GM23248 (cell line): ENCODE measurements at regions not wholly inside any gene's neighbourhood (a gene's known extent, or its start where the extent isn't known, plus 50 kb on each side); places are given as distances from the start of the nearest gene placed in this dataset.

Experiments used
- EZH2 ChIP-seq: fragments of 200-600 bp; sonication (generic); IDR thresholded peaks from 2 replicates; pipeline ENCODE4 v1.6.1; 2018; ENCODE audit warnings: antibody characterized with exemption, mild to moderate bottlenecking; ENCODE audit not compliant: insufficient read depth, poor library complexity, severe bottlenecking
- EZH2phosphoT487 ChIP-seq: fragments of 200-600 bp; sonication (generic); IDR thresholded peaks from 2 replicates; pipeline ENCODE4 v1.6.1; 2018; ENCODE audit warnings: antibody characterized with exemption, moderate library complexity, mild to moderate bottlenecking, low read depth; ENCODE audit not compliant: insufficient read depth

DNA sequence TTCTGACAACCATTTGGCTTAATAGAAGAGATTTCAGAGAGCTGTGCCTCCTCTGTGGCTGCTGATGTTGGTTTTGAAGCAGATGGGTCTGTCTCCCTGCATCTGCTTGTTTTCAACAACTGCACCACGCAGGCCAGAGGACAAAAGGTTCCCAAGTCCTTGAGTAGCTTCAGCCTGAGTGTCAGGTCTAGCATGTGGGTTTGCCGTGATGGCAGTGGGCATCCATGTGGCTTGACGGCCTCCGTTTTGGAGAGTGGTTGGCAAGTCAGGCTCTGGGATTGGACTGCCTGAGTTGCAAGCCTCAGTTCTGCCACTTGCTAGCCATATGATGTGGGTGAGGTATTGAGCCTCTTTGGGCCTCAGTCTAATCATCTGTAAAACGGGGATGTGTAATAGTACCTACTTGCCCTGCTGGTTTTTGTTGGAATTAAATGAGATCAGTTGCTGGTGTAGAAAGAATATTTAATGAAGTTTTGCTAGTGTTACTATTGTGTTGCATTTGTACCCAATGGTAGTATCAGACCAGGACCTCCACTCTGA lies 119.8 kb upstream of the CPEB4 start:
- TF ChIP-seq EZH2phosphoT487, result no peak
- TF ChIP-seq EZH2, result no peak
